Posterior vena cava (tissue), 2 donors: ENCODE measurements at regions not wholly inside any gene's neighbourhood (a gene's known extent, or its start where the extent isn't known, plus 50 kb on each side); places are given as distances from the start of the nearest gene placed in this dataset.

Experiments used
- DNase-seq: peaks from one replicate; pipeline ENCODE4 v3.0.0-alpha.2; 2020; ENCODE audit warnings: low spot score
- intact Hi-C, 2 donors: fragments of 100-400 bp; cut with DNase I; formaldehyde crosslinking; loops; one replicate each; pipeline versions ENCODE4 v1.14.1 to v1.14.2; 2022 to 2023
- donor health status: DM: yes; HTN: yes; CAD: no.
- donor health status: DM: yes; HTN: yes; CAD: no.

DNA sequence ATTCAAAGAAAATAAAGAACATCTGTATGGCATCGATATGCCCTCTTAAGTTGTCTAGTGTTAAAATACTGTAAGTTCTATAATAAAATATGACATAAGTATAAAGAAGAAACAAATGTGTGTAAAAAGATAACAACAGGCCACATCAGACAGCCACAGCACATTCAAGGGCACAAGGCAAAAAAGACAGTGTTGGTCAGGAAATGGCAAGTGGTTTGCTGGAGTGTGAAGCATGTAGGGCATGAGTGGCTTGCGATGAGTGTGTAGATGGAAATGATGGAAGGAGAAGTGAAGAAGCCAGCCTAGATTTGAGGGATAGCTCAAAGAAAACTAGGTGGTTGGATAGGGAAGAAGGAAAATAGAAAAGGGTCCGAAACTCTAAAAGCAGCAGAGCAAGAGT lies 341.6 kb downstream of the CRPPA start:
- DNase-seq, result no peak
- intact Hi-C loops, result loop anchor here (2.0 to 10.0 kb wide), 3 partner anchors 485 to 775 kb away; no protein-coding TSS in a partner anchor

GRCh38 chr7:16078076-16078952 lies 343.0 kb downstream of the CRPPA start:
- intact Hi-C loops, result loop anchor here in 1 of 2 donors (2.0 to 10.0 kb wide), 2 partner anchors 486 to 774 kb away; no protein-coding TSS in a partner anchor
- DNase-seq, result no peak

- intact Hi-C loops, result loop anchor here in 1 of 2 donors (10.0 kb wide), 1 partner anchor 767 kb away; no protein-coding TSS in a partner anchor
- no peak for DNase-seq
Observed at GRCh38 chr7:16071246-16071857, 350.0 kb downstream of the CRPPA start.

DNA sequence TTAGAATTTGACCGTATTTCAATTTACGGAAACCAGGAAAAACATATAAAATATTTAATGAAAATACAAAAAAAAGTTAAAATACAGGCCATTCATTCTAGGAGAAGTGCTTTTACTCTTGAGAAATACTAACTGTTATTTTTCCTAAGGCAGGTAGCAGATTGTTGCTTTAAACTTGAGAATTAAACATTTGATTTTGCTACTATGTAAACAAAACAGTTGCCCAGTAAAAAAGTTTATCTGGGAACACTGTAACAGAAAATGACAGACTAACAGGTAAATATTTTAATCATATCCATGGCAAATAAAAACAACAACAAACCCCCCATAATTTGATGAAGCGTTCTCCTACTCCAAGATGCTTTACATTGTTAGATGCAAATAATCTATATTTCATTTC lies 350.5 kb downstream of the CRPPA start:
- intact Hi-C loops, result loop anchor here in 1 of 2 donors (10.0 kb wide), 1 partner anchor 766 kb away; no protein-coding TSS in a partner anchor
- DNase-seq, result no peak

DNA sequence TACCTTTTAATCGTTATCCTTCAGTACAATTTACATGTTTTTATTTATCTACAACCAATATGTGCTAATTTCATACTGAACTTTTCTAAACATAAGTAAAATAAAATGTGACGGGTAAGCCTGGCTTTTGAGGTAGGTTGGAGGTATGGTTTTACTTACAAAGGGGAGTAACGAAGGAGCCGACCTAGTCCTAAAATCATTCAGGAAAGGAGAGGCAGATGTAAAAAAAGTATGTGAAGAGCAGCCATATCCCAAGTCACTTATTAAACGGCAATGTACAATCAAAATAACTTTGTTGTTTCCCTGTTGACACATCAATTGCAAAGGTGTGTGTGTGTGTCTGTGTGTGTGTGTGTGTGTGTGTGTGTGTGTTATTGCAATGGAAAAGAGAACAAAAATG lies 351.3 kb downstream of the CRPPA start:
- intact Hi-C loops, result loop anchor here in 1 of 2 donors (10.0 kb wide), 1 partner anchor 765 kb away; no protein-coding TSS in a partner anchor
- no peak for DNase-seq

GRCh38 chr7:16068183-16068582 lies 353.2 kb downstream of the CRPPA start:
- intact Hi-C loops, result no loop called here

GRCh38 chr7:16067711-16068110 lies 353.6 kb downstream of the CRPPA start:
- intact Hi-C loops, result no loop called here
- no peak for DNase-seq

More at GRCh38 chr7:16068183-16068582, 353.2 kb downstream of the CRPPA start:
- DNase-seq, result no peak

DNA sequence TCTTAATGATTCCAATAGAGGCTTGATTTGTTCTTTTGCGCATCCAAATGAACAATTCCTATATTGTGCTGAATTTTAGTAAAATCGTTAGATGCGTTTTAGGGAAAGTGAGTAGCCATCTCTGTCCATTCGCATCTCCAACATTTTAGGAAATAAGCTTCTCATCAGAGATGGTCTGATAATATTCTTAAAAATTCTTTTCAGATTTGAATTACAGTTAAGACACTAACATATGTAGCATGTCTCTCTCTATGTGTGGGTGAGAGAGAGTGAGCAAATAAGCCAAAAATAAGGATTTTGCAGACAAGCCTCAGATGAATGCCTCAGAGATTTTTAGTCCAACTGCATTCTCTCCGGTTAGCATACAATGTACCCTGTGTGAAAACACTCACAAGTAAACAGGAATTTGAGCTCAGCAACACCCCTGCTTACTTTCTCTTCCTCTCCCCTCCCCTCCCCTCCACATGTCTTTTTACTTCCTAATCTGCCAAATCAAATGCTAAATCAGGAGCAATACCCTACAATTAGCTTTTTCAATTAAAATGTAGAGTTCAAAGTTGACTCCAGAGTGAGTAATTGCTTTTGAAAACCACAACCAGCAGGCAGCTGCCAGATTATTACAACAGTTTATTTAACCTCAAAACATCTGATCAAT lies 354.4 kb downstream of the CRPPA start:
- DNase-seq, result no peak
- intact Hi-C loops, result no loop called here

DNA sequence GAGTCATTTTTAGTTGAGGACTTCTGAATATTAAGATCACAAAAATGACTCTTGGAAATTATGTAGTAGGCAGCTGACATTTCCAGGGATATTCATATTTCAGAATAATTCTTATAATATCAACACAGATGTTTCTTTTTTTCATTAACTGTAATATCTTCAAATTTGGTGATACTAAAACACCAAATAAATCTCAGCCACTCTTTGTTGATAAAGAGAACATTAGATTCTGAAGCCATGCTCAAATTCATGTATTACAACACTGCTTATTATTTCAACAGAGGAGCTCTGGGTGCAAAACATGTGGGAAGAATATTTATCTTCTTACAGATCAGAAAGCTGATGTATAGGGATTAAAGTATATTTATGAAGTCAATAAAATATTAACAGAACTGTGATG lies 355.4 kb downstream of the CRPPA start:
- DNase-seq, result no peak
- intact Hi-C loops, result no loop called here

- DNase-seq, result no peak
- intact Hi-C loops, result loop anchor here in 1 of 2 donors (5.0 kb wide), 1 partner anchor 377 kb away; the partner anchor contains the start of gene MEOX2
Observed at GRCh38 chr7:16063716-16064675, 357.3 kb downstream of the CRPPA start.

- intact Hi-C loops, result loop anchor here in 1 of 2 donors (5.0 kb wide), 1 partner anchor 376 kb away; the partner anchor contains the start of gene MEOX2
- no peak for DNase-seq
Observed at GRCh38 chr7:16063221-16063620, 358.1 kb downstream of the CRPPA start.

DNA sequence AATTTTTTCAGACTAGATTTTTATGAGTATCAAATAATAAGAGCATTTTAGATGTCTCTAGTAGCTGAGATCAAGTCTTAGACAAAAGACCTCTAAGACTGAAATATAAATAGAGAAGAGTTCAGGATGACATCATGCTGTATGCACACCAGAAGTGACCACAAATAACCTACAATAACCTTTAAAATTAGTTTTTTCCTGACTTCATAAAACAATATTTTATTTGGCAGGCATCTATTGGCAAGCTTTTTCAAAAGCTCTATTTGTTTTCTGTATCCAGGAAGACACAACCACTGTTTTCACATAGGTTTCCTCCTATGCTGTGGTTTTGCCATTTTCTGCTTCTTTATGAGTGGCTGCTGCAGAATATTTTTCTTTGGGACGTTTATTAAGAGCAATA lies 359.1 kb downstream of the CRPPA start:
- intact Hi-C loops, result loop anchor here in 1 of 2 donors (5.0 kb wide), 1 partner anchor 375 kb away; the partner anchor contains the start of gene MEOX2
- no peak for DNase-seq

GRCh38 chr7:16061630-16062029 lies 359.7 kb downstream of the CRPPA start:
- intact Hi-C loops, result loop anchor here in 1 of 2 donors (5.0 kb wide), 1 partner anchor 374 kb away; the partner anchor contains the start of gene MEOX2
- DNase-seq, result no peak

DNA sequence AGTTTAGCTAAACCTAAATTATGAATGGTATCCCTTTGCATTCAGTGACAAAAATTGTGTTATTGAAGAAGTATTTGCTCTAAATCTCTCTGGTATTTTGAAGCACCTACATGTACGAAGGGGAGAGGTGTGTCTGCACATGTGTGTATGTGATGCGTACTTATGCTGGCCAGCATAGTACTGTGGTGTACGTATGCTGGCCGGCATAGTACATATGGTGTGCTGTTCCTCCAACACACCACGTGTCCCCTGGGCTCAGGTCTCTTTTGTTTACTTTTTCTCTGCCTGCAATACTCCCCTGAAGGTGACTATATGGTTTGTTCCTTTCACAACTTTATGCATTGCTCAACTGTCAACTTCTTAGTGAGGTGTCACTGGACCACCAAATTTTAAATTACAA lies 360.3 kb downstream of the CRPPA start:
- no peak for DNase-seq
- intact Hi-C loops, result loop anchor here in 1 of 2 donors (5.0 kb wide), 1 partner anchor 374 kb away; the partner anchor contains the start of gene MEOX2

DNA sequence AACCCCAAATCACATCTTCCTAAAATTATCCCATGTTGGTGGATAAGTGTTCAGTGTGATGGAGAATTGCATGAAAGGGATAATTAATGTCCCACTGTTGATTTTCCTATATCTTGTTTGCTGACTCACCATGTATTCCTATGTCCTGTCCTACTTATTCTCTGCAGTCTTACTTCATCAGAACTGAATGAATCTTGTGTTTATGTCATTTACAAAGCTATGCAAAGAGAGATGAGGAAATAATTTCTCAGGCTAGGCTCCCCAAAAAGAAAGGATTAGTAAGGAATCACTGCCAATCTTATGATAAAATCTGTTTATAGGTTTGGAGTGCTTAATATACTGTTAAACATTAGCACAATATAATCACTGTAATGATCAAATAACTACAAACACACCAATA lies 360.8 kb downstream of the CRPPA start:
- DNase-seq, result no peak
- intact Hi-C loops, result loop anchor here in 1 of 2 donors (5.0 kb wide), 1 partner anchor 373 kb away; the partner anchor contains the start of gene MEOX2

GRCh38 chr7:16055263-16055976 lies 365.9 kb downstream of the CRPPA start:
- DNase-seq, result no peak
- intact Hi-C loops, result loop anchor here in 1 of 2 donors (10.0 kb wide), 1 partner anchor 151 kb away; no protein-coding TSS in a partner anchor

DNA sequence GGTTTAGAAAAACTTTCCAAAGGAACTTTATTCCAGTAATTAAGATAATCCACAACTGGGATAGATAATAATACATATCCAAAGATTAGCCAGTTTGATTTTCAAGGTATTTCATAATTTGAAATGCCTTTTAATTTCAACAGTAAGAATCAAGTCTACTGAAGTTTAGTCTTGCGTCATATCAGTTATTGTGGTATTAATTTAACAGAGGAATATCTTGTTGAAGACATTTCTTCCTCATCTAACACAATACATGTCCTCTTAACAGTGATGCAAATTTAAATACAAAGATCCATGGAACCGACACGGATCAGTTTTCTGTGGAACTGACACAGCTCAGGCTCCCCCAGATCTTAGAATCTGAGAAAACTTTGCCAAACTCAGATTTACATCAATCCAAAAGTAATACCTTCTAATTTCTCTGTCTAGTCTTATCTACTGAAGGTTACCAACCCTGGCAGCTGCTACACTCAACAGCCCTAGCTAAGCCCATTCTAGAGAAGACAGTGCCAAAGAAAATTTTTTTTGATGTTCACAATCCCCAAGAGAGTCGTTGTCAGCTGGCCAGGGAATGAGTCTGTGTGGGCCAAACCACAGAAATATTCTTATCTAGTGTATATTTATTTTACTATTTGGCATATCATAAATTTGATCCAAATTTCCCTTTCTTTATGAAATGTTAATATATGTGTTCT lies 365.2 kb upstream of the MEOX2 start:
- DNase-seq, result no peak
- intact Hi-C loops, result loop anchor here in 1 of 2 donors (10.0 kb wide), 1 partner anchor 147 kb away; no protein-coding TSS in a partner anchor
